DMS53 treated with DMSO at 0.1 percent for 48 hours (cell line): ENCODE measurements at regions not wholly inside any gene's neighbourhood (a gene's known extent, or its start where the extent isn't known, plus 50 kb on each side); places are given as distances from the start of the nearest gene placed in this dataset.
"Not testable (repeated sequence)": the region's sequence is repeated elsewhere in the genome, so short reads cannot be mapped to it uniquely, and the experiment has no call there.

ENCODE experiments used
- DNase-seq: peaks from one replicate; lab custom pipeline; 2025; ENCODE audit not compliant: unreplicated experiment; lab: John Stamatoyannopoulos, UW

DNA sequence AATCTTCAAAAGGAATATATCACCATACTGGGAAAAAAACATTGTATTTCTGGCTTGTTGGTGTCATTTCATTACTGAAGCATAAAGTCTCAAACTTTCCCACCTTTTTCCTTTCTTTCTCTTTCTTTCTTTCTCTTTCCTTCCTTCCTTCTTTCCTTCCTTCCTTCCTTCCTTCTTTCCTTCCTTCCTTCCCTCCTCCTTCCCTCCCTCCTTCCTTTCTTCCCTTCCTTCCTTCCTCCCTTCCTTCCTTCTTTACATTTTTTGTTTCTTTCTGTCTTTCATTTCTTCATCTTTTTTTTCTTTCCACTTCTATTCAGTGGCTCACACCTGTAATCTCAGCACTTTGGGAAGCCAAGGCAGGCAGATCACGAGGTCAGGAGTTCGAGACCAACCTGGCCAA is 1160.7 kb downstream of the PCDH7 start:
- not testable (repeated sequence) for DNase-seq

DNA sequence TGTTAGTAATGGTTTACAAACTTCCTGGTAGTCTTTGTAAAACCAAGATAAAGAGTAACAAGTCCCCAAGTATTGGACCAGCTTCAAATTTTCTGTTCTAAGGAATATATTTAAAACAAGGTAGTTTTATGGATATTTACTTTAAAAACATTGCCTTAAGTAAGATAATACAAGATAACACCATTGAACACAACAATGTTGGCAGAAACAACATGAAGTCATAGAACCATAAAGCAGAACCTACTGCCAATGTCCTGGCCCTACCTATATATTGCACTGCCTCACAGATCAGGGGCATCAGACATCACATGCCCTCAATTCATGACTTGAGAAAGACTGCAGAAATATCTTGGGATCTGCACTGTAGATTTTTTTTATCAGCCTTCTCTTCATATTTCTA is 1176.2 kb downstream of the PCDH7 start:
- no peak for DNase-seq

DNA sequence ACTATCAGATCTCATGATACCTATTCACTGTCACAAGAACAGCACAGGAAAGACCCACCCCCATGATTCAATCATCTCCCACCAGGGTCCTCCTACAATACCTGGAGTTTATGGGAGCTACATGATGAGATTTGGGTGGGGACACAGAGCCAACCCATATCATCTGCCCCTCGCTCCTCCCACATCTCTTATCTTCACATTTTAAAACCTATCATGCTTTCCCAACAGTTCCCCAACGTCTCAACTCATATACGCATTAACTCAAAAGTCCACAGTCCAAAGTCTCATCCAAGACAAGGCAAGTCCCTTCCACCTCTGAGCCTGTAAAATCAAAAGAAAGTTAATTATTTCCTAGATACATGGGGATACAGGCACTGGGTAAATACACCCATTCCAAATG is 1185.2 kb downstream of the PCDH7 start:
- no peak for DNase-seq

DNA sequence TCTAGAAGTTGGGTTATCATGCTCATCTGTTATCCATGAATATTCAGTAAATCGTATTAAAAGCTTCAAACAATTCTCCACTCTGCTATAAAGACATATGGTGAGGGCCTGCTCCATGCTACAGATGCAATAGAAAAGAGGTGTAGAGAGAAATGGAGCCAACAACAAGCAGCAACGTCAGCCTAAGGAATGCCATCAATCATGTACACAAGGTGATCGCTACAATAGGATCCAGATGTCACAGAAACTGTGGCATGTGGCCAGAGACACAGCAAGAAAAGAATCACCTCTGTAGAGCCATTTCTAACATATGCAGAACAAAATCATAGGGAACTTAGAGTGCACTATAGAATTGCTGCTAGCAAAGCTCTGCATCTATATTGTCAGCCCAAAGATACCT is 1188.1 kb downstream of the PCDH7 start:
- no peak for DNase-seq

DNA sequence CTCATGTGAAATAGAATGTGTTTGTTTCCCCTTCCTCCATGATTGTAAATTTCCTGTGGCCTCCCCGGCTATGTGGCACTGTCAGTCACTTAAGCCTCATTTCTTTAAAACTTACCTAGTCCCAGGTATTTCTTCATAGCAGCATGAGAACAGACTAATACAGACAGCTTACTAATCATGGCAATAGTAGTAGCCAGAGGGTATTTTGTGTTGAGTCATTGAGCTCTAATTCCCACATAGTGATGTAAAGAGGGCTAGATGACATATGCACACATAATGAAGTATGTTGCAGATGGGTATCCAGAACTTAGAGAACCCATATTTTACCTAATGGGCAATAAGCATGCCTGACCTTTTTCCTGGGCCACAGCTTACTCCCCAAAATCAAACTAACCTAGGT is 1197.2 kb downstream of the PCDH7 start:
- DNase-seq = no peak

DNA sequence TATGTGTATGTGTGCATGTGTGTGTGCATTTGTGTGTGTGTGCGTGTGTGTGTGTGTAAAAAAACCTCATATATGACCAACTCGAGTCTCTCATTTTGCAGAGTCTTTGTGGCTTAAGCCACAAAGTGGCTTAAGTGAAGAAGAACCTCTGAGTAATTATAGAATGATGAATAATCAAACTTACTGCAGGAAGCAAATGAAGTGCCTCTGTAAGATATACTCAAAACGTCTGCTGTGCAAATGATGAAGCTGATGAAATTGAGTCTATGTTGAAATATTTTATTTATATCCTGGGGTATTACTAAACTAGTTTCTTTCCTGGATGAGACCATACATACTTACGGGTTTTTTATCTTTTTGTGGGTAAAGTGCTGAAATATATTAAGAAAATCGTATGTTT is 1198.7 kb downstream of the PCDH7 start:
- no peak for DNase-seq

DNA sequence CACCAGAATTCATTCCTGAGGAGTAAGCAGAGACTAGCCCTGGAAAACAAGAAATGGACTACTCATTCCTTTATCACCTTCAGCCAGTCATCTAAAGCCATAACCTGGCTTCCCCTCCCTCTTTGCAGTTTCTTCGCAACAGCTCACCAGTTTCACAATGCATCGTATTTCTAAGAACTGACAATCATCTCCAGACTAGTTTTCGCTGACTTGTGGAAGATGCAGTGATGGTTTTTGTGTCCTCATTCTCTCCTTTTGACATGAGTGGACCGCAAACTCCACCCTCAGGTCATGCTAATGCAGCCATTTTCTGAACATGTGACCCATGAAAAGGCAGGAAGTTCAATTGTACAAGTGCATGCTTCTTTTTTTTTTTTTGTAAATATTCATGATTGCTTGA is 1203.5 kb downstream of the PCDH7 start:
- no peak for DNase-seq

DNA sequence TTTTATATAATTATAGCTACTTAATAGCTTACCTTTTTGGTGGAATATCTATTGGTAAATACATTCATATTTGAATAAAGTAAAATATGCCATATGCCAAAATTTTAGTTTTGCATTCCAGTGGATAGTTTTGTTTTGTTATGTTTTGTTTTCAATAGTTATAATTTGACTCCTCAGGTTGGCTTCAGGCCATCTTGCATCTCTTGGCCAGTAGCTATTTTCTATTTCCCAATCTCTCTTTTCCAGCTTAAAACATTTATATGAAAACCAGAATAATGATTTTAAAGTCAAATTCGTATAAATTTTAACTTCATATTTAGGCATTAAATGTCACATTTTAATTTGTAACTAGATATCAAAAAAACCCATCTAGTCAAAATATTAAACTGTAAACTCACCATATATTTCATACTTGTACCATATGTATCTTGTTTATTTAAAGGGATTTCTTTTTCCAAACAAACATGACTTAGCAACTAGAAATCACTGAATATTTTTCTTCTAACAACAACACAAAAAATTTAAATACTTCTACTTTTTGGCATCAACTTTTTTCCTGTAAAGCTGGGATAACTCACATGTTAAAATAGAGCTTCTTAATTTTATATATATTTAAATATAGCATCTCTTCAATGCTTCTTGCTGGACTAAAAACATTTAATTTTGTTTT is 1209.6 kb downstream of the PCDH7 start:
- DNase-seq = no peak

DNA sequence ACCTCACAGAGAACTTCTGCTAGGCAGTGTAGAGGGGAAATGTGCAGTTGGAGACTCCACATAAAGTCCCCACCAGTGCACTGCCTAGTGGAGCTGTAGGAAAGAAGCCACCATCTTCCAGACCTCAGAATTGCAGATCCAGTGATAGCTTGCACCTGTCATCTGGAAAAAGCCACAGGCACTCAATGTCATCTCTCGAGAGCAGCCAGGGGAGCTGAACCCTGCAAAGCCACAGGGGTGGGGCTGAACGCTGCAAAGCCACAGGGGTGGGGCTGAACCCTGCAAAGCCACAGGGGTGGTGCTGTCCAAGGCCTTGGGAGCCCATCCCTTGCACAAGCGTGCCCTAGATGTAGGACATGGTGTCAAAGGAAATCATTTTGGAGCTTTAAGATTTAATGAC is 1226.3 kb downstream of the PCDH7 start:
- no peak for DNase-seq

DNA sequence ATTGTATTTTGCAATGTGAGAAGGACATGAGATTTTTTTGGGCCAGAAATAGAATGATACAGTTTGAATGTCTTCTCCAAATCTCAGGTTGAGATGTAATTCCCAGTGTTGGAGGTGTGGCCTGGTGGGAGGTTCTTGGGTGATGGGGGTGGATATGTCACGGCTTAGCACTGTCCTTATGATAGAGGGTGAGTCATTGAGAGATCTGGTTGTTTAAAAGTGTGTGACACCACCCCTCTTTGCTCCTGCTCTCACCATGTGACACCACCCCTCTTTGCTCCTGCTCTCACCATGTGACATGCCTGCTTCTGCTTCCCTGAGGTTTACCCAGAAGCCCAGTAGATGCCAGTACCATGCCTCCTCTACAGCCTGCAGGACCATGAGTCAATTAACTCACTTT is 1226.9 kb downstream of the PCDH7 start:
- no peak for DNase-seq

DNA sequence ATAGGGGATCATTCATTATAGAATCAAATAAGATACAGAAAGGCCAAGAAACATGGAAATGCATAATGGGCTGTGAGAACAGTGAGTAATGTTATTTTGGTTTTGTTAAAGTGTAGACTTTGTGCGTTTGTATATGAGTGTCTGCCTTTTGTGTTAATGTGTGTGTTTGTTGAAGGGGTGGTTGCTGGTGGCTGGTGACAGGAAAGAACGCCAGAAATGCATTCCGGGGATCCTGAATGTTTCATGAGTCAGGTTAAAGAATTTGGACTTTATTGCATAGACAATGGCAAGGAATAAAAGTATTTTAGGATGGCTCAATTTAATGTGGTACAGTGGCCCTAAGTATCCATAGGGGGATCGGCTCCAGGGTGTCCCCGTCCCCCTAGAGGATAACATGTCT is 1228.9 kb downstream of the PCDH7 start:
- DNase-seq = no peak

DNA sequence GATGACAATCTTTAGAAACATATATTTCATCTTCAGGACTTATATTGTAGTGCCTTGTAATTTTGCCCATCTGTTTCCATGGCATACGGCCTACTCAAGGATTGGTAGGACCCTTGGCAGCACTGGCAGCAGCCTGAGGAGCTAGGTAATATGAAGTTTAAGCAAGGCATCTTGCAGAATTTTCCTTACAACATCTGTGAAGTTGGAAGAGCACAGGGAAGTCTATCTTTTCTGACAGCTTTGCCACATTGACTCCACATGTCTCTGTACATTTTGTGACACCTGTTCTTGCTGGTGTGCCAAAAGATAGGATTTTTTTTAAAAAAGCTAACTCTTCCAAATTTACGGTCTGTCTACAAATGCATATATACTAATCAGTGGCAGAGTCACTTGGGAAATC is 1235.2 kb downstream of the PCDH7 start:
- no peak for DNase-seq

DNA sequence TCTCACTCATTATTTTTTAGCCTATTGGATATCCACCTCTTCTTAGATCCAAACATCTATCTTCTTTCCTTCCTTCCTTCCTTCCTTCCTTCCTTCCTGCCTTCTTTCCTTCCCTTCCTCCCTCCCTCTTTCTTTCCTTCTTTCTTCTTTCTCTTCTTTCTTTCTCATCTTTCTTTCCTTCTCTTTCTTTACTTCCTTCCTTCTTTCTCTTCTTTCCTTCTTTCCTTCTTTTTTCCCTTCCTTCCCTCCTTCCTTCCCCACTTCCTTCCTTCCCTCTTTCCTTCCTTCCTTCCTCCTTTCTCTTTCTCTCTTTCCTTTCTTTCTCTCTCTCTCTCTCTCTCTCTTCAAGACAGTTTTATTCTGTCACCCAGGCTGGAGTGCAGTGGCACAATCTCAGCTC is 1239.8 kb downstream of the PCDH7 start:
- no peak for DNase-seq

DNA sequence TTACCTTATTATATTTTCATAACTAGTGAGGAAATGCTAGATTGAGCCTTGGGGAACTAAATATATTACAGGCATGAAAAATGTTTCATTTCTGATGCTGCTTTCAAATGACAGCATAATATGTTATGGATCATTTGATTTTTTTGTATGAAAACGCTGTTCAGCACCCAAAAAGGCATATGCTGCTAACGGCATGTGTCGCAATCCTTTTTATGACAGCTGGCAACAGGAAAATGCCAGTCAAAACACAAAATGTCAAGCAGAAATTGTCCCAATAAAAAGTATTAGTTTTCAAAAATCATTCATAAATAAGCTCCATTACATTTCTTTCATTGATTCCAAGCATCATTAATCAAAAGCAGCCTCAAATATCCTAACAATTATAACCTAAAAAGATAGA is 1244.5 kb downstream of the PCDH7 start:
- DNase-seq = no peak

DNA sequence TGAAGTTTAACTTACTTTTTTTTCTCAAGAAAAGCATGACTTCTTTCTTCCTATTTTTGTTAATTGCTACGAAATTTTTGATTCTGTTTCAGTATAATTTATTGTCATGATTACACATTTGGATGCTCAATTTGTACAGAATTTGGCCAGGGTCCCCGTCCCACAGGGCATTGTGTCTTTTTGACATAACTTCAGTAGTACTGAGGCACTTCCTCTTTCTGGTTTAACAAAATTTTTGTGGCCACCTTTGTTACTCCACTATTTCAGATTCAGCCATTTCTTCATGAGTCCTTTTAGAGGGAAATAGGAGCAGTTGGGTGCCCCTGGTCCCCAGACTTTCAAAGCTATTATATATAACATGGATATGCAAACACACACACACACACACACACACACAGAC is 1248.7 kb downstream of the PCDH7 start:
- DNase-seq = no peak

DNA sequence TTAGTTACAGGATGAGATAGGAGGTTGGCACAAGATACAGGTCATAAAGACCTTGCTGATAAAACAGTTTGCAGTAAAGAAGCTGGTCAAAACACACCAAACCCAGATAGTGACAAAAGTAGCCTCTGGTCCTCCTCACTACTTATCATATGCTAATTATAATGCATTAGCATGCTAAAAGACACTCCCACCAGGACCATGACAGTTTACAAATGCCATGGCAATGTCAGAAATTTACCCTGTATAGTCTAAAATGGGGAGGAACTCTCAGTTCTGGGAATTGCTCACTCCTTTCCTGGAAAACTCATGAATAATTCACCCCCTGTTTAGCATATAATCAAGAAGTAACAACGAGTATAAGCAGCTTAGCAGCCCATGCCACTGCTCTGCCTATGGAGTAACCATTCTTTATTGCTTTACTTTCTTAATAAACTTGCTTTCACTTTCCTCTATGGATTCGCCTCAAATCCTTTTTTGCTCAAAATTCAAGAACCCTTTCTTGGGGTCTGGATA is 1254.4 kb downstream of the PCDH7 start:
- DNase-seq = no peak

DNA sequence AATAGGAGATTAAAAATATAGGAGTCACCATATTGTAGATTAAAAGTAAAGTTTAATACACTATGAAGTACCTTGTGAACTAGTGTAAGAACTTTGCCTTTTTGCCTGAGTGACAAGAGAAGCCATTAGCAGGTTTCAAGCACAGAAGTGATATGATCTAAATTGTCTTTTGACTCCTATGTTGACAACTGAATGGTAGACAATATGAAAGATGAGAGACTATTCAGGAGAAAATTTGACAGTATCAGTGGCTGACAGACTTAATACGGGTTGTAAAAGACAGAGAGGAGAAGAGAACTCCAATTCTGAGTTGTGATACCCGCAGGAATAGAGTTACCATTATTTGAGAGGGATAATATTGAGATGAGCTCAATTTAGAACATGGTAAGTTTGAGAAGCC is 1259.8 kb downstream of the PCDH7 start:
- DNase-seq = no peak

DNA sequence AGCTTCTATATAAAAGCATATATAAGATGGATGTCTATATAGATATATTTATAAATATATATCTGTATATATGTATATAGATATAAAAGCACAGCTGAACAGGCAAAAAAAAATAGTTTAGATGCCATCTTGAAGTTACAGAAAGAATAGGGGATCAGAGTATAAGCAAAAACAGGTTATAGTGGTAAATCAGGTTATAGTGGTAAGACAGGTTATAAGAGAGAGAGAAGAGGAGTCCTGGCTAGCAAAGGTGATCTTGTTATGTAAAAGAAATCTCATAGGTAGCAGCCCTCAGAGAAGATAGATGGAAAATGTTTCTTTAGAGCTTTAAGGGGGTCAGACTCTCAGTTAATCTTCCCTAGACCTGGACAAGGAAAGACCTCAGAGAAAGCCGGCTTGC is 1263.1 kb downstream of the PCDH7 start:
- DNase-seq = peak; percentile 18

DNA sequence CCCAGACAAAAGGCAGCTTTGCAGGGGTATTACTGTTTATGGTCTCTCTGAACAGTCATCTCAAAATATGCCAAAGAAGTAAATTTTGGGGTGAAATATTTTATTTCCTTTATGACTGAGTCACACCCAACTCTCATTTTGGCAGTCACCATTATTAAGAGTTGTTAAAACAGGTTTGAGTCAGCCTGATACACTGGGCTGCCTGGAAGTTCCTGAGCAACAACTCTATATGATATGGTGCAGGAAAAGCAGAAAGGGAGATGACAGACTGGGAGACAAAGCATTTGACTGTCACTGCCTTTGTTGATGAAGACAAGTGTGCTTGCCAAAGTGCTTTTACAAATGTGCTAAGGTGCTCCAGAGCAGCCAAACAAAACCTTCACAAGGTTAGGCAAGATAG is 1263.5 kb downstream of the PCDH7 start:
- DNase-seq = no peak

DNA sequence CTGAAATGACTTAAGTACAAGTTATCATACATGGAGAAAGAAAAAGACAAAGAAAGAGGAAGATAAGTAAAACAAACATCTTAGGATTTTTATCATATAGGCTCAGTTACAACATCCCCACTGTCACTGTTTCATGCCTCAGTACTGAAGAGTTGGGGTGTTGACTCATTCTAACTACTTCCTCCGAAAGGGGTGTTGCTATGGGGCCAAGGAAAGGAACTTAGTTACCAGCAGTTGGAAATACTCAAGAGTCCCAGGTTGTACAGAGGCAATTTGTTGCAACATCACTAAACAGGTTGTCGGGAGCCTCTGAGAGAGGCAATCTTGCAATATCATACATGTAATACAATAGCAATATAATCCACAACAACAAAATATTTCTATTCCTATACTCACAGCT is 1264.7 kb downstream of the PCDH7 start:
- no peak for DNase-seq

DNA sequence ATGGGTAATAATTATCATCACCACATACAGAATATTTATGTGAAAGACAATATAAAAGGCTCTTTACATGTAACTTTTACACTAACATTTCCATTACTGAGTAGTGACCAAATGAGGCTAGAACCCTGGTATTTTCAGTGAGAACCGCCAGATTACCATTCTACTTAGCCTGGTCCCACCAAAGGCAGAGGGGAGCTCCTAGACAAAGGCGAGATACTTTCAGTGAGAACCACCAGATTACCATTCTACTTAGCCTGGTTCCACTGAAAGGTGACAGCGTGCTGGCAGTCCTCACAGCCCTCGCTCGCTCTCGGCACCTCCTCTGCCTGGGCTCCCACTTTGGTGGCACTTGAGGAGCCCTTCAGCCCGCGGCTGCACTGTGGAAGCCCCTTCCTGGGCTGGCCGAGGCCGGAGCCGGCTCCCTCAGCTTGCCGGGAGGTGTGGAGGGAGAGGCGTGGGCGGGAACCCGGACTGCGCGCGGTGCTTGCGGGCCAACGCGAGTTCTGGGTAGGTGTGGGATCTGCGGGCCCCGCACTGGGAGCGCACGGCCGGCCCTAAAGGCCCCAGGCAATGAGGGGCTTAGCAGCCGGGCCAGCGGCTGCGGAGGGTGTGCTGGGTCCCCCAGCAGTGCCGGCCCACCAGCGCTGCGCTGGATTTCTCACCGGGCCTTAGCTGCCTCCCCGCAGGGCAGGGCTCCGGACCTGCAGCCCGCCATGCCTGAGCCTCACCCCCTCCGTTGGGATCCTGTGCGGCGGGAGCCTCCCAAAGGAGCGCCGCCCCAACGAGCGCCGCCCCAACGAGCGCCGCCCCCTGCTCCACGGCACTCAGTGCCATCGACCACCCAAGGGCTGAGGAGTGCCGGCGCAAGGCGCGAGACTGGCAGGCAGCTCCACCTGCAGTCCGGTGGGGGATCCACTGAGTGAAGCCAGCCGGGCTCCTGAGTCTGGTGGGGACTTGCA is 1276.1 kb downstream of the PCDH7 start:
- DNase-seq = no peak

DNA sequence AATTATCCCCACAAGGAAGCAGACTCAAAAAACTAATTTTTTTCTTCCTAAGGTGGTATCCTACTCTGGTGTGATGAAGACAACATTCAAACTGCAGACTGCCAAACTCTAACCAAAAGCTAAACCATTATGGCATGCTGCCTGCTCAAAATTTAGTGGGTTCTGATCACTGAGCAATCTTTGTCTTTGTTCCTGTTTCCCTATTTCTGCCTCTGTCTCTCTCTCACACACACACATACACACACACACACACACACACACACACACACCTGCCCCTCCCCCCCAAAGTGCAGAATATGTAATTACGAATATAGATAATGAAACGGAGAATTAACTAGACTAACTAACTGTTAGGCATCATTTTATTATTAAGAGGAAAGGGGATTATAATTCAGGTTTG is 1278.6 kb downstream of the PCDH7 start:
- DNase-seq = no peak
